ENCODE measurements at regions not wholly inside any gene's neighbourhood (a gene's known extent, or its start where the extent isn't known, plus 50 kb on each side); places are given as distances from the start of the nearest gene placed in this dataset.
A peak's percentile ranks its signal among the peaks of the same experiment; 100 is the strongest.

GRCh38 chr1:70888722-70889121, 158.9 kb downstream of the PTGER3 start:
- CTCF ChIA-PET (ENCODE audit: partially characterized antibody): no interaction called here
- no peaks in the 10 kb centered on the region for H3K27me3 ChIP-seq (replicated peaks in 1 of 4; ENCODE audit: control insufficient read depth in 3 of 4, extremely low read depth in 1 of 4, insufficient read depth in 3 of 4, low read length in 3 of 4)
- H3K4me2 ChIP-seq (ENCODE audit: insufficient read depth in 1 of 2, low read depth in 2 of 2, low read length in 2 of 2): peak overlapping the region; percentile 20 to 32; a peak in 2 of 4 replicates

More at GRCh38 chr1:70888722-70889121, 158.9 kb downstream of the PTGER3 start:
- no peak overlapping the region for H2AFZ ChIP-seq (ENCODE audit: low read length)
- no peak overlapping the region for H3K4me3 ChIP-seq (ENCODE audit: extremely low read depth in 1 of 4, insufficient read depth in 2 of 4, low read depth in 3 of 4, low read length in 4 of 4)
- 36% methylated on average over 4 of the region's 4 CpGs; no CpG with 5 or more reads in 1 of the 2 experiments for WGBS, 2 experiments (ENCODE audit: extremely low coverage in 1 of 2, insufficient coverage in 1 of 2, insufficient read length in 1 of 2, insufficient replicate concordance in 2 of 2, low coverage in 1 of 2, low lambda C conversion rate in 2 of 2, missing lambda C conversion rate in 1 of 2)
- no peak overlapping the region for H3K9ac ChIP-seq (replicated peaks in 1 of 4; ENCODE audit: extremely low read depth in 1 of 4, low read depth in 3 of 4, low read length in 3 of 4)
- no peaks in the 10 kb centered on the region for H4K20me1 ChIP-seq (replicated peaks in 1 of 2; ENCODE audit: control insufficient read depth in 1 of 2, insufficient read depth in 2 of 2, low read length in 2 of 2)
- H2BK12ac ChIP-seq (ENCODE audit: low read depth, low read length): no peak overlapping the region
- H3K4ac ChIP-seq (replicated peaks; ENCODE audit: insufficient read length, low read depth, low read length): no peak overlapping the region
- no peak overlapping the region for H2BK20ac ChIP-seq (ENCODE audit: low read length)
- no peak overlapping the region for H3K27ac ChIP-seq (ENCODE audit: low read depth, low read length)
- H3K79me2 ChIP-seq (ENCODE audit: control insufficient read depth in 1 of 2, insufficient read depth in 2 of 2, low read length in 2 of 2): no peaks in the 10 kb centered on the region
- no peaks in the 10 kb centered on the region for H3K9me3 ChIP-seq (ENCODE audit: insufficient read depth in 2 of 2, low read depth in 1 of 2, low read length in 1 of 2)
- POLR2A ChIA-PET (ENCODE audit: partially characterized antibody): no interaction called here
- FAIRE-seq: no peak
- H3K23me2 ChIP-seq (ENCODE audit: low read depth, low read length): no peaks in the 10 kb centered on the region
- no peak overlapping the region for H3K56ac ChIP-seq (replicated peaks; ENCODE audit: insufficient read length, low read depth, low read length)
- H2BK5ac ChIP-seq (ENCODE audit: low read depth, low read length): no peak overlapping the region
- no peak overlapping the region for H3K14ac ChIP-seq (ENCODE audit: insufficient read length)
- H2BK15ac ChIP-seq (ENCODE audit: low read length): no peak overlapping the region
- H4K8ac ChIP-seq (ENCODE audit: extremely low read depth, insufficient read depth, low read length): no peak overlapping the region
- no peak for DNase-seq (ENCODE audit: low read depth in 1 of 2, low spot score in 2 of 2)
- no peak overlapping the region for H4K91ac ChIP-seq (replicated peaks; ENCODE audit: insufficient read length, low read length)
- H3K36me3 ChIP-seq (ENCODE audit: control insufficient read depth in 2 of 4, insufficient read depth in 4 of 4, low read length in 3 of 4): no peaks in the 10 kb centered on the region
- peaks cover 0 to 8% (median 0%) of the 10 kb centered on the region in 4 experiments; a peak in 2 of 7 replicates for H3K4me1 ChIP-seq (replicated peaks in 1 of 4; ENCODE audit: control insufficient read depth in 3 of 4, insufficient read depth in 4 of 4, low read length in 3 of 4)
- no peak overlapping the region for H3K18ac ChIP-seq (ENCODE audit: extremely low read depth, low read length)
- no peaks in the 10 kb centered on the region for H3K79me1 ChIP-seq (ENCODE audit: low read depth, low read length)
- no peak overlapping the region for H2BK120ac ChIP-seq (replicated peaks; ENCODE audit: low read depth, low read length)
- H4K5ac ChIP-seq (ENCODE audit: insufficient read length, low read depth, low read length): no peak overlapping the region
- no peak overlapping the region for H3K23ac ChIP-seq (ENCODE audit: insufficient read length)
- TF ChIP-seq CHD2 (IDR thresholded peaks at IDR 0.05; ENCODE audit: low read length) (no peak), POU5F1 (IDR thresholded peaks at IDR 0.05; ENCODE audit: low read depth, low read length) (0 out of 2 replicates have a peak, but pooled peaks have one; percentile 18)
- H2AK5ac ChIP-seq (ENCODE audit: low read depth, low read length): no peak overlapping the region
